ENCODE measurements at regions not wholly inside any gene's neighbourhood (a gene's known extent, or its start where the extent isn't known, plus 50 kb on each side); places are given as distances from the start of the nearest gene placed in this dataset.
"Not testable (repeated sequence)": the region's sequence is repeated elsewhere in the genome, so short reads cannot be mapped to it uniquely, and the experiment has no call there.

- TF ChIP-seq CTCF, POLR2A (IDR thresholded peaks at IDR 0.05): not testable (repeated sequence)
Measured at GRCh38 chr15:31656915-31657314, 330.3 kb downstream of the KLF13 start.

Data from right lobe of liver (tissue), 4 donors.